HG03066 (cell line): ENCODE measurements at regions not wholly inside any gene's neighbourhood (a gene's known extent, or its start where the extent isn't known, plus 50 kb on each side); places are given as distances from the start of the nearest gene placed in this dataset.

Experiments used
- ATAC-seq: cut with Tn5 transposase; IDR thresholded peaks from one replicate; pipeline ENCODE4 v1.9.1; 2021; ENCODE audit warnings: low read depth; ENCODE audit not compliant: unreplicated experiment

- ATAC-seq: no peak
Measured at GRCh38 chr5:169356811-169357210, 55.9 kb upstream of the SLIT3 start.

- no peak for ATAC-seq
Measured at GRCh38 chr5:169356181-169356580, 55.2 kb upstream of the SLIT3 start.

GRCh38 chr5:169354921-169355320 is 54.0 kb upstream of the SLIT3 start:
- no peak for ATAC-seq

- no peak for ATAC-seq
Measured at GRCh38 chr5:169354263-169354662, 53.3 kb upstream of the SLIT3 start.

- no peak for ATAC-seq
Measured at GRCh38 chr5:169352901-169353300, 52.0 kb upstream of the SLIT3 start.

GRCh38 chr5:169351721-169352120 is 50.8 kb upstream of the SLIT3 start:
- no peak for ATAC-seq

GRCh38 chr5:169350759-169351240 is 49.9 kb upstream of the SLIT3 start:
- peak; percentile 45 for ATAC-seq
